GM19238 (cell line): ENCODE measurements at regions not wholly inside any gene's neighbourhood (a gene's known extent, or its start where the extent isn't known, plus 50 kb on each side); places are given as distances from the start of the nearest gene placed in this dataset.
"Not testable (repeated sequence)": the region's sequence is repeated elsewhere in the genome, so short reads cannot be mapped to it uniquely, and the experiment has no call there.

Experiments used
- DNase-seq: peaks from one replicate; pipeline ENCODE4 v3.0.0; 2011; ENCODE audit warnings: low spot score; ENCODE audit not compliant: insufficient read length

DNA sequence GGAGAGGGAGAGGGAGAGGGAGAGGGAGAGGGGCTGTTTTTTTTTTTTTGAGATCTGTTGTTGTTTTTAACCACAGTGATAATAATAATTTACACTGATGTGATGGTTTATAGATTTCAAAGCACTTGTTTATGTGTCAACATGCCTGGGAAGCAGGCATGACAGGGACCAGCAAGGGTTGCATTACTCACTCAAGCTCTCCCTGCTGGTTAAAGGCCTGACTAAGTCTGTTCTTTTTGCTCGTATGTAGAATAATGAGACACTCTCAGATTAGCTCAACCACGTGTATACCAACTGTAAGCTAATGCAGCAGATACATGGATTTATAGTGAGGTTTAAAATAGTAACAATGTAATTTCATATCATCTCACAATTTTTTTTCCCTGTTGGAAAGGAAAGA, 134.6 kb upstream of the BOD1L1 start:
- DNase-seq = no peak

DNA sequence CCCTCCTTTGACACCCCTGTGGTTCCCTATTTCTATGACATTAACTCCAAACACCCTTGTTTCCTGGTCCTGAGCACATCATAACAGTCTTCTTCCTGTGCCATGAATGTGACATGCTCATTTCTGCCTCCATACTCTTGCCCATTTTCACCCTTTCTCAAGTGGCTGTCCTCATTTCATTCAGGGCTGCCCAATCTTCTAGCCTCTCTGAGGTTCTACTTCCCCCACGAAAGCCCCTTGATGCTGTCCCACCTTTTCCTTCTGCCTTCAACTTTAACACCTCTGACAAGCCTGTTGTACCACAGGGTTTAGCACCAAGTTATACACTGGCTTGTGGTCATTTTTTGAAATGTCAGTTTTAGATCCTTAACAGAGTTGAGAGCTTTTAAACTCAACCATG, 136.2 kb upstream of the BOD1L1 start:
- DNase-seq = no peak

DNA sequence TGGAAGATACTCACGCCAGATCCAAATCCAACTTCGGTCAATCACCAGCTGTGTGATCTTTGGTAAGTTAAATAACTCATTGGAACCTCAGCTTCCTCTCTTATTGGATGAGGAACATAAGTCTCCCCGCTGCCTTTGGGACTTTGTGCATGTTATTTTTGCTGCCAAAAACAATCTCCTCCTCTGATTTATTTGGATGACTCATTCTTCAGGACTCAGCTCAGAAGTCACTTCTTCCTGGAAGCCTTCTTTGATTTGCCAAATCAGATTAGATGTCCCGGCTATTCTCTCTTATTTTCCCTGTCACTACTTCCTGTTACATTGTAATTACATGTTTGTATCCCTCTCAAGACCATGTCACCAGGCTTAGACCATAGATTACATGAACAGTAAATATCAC, 138.0 kb upstream of the BOD1L1 start:
- no peak for DNase-seq

DNA sequence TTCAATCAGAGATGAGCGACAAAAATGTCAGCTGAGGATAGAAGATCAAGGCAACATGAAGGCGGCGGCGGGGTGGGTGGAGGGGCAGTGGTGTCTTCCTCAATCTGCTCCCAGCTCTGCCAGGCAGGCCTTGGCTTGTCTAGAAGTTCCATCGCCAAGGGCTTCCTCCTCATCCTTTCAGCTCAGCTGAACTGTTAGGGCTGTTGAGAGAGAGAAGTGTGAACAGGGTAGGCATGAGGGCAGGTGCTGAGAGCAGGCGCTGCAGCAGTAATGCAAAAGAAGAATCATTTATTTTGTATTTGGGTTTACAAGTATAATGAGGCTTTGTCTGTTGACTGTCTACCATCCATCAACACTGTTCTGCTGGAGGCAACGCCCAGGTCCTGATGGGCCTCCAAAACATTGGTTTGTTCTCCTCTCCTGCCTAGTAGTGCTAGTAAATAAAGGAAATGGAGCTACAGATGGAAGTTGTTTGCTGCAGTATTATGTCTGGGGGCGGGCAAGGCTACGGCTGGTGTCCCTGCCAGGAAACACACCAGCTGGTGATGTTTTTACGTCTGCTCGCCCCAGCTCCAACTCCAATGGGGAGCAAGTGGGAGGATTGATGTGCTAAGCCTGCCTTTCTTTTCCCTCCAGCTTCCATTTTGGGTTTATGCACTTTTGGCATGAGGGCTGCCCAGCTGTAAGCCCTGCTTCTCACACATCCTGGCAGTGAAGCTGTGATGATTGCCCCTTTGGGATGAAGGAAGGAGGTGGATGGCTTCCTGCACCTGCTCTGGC, 139.4 kb upstream of the BOD1L1 start:
- no peak for DNase-seq

DNA sequence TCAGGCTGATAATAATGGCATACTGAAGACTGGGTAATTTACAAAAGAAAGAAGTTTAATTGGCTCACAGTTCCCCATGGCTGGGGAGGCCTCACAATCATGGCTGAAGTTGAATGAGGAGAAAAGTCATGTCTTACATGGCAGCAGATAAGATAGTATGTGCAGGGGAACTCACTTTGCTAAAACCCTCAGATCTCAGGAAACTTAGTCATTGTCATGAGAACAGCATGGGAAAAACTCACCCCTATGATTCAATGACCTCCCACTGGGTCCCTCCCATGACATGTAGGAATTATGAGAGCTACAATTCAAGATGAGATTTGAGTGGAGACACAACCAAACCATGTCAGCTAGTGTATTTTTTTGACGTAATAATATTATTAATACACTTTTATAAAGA, 149.8 kb upstream of the BOD1L1 start:
- no peak for DNase-seq

DNA sequence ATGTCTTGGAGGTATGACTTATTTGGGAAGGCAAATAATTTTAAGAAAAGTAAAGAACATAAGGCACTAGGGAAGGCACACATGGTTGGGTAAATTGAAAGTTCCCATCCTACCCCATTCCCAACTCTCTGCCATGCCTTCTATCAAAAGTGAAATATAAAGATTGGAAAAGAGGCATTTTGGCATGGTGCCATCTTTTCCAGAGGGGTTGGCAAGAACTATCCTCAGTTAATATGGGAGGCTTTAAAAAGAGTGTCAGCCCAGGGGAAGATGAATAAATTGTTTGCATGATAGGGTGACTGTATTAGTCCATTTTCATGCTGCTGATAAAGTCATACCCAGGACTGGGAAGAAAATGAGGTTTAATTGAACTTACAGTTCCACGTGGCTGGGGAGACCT, 150.8 kb upstream of the BOD1L1 start:
- DNase-seq = no peak

DNA sequence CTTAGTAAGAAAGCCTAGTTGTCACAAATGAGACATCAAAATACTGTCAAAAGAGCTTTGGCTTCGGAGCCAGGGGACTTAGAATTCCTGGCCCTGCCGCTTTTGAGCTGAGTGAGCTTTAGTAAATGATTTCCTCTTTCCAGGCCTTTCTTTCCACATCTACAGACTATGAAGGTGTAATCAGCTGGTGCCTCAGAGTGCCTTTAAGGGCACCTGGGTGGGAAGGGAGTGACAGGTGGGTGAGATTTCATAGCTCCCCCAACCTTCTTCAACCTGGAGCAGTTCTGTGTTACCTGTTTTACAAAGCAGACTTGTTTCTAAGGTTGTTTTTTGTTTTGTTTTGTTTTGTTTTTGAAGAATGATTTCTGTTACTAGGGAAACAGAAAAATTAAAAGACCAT, 154.7 kb upstream of the BOD1L1 start:
- DNase-seq = no peak

DNA sequence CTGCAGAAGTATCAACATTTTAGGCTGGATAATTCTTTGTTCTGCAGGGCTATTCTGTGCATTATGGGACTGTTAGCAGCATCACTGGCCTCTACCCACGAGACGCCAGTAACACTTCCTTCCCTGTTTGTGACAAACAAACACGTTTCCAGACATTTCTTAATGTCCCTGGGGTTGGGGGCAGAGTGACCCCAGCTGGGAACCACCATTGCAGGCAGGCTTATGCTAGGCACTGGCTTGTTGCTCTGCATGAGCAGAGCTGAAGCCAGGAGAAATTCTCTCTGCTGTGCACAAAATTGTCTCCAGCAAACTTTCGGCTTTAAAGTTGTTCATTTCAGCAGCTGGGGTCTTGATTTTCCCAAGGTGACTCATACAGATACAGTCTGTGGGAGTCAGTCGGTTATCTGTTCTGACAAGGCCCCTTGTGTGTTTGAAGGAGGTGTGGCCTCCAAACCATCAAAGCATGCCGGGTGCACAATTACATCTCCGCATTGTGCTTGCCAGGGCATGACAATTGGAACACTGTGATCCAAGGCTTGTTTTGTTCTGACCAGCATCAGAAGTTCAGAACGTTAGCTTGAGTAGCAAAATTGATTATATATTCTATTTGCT, 156.4 kb upstream of the BOD1L1 start:
- no peak for DNase-seq

DNA sequence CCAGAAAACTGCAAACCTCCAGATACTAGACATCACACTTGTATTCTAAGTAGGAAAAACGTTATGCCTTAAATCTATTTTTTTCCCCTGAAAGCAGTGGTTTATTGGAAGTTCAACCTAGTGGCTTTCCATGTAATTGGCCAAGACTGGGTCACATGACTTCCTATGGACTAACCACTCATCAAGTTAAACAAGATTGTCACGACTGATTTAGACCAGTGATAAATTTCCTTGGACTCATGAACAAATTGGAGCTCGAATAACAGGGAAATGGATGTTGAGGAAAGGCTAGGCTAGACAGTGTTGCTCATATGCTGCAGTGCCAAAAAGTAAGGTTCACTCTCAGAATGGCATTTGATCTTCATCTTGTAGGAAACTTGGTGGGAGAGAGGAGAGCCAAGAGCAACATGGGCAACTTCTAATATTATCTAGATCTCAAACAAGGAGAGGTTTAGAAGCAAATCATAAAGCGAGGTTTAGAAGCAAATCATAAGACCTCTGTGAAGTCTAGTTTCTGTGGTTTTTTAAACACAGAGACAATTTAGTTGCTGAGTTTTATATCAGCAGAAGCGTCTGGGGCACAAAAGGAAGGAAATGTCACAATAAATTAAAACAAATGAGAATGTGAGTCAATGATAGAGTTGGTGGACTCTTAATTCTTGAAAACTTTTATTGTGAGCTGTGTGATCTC, 165.6 kb upstream of the BOD1L1 start:
- DNase-seq = no peak

DNA sequence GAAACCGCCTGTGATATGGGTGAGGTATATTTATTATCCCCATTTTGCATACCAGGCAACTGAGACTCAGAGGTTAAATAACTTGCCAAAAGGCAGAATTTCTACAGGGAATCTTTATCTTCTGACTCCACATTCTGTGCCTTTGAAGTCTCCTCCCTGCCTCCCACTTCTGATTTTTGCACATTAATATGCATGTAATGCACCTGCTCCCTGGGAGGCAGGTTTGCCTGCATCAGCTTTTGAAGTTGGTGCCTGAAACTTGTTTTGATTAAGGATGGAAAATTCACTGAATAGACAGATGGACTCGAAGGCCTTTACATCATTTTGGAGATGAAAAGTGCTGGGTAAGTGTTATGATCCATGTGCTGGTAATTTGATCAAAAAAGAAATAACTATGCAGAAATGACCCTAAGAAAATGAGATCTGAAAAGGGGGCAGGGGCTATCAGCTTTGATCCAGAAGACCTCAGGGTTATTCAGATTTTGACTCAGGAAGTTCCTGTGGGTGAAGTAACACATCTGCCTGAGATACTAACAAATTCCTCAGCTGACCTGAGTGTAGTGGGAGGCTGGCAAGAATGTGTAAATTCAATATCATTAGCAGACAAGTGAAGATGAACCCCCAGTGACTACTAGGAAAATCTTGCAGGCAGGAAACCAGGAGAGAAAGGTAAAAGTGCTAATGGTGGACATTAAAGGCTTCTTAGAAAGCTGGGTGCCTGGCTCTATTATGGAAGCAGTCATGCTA, 167.5 kb upstream of the BOD1L1 start:
- DNase-seq = no peak

DNA sequence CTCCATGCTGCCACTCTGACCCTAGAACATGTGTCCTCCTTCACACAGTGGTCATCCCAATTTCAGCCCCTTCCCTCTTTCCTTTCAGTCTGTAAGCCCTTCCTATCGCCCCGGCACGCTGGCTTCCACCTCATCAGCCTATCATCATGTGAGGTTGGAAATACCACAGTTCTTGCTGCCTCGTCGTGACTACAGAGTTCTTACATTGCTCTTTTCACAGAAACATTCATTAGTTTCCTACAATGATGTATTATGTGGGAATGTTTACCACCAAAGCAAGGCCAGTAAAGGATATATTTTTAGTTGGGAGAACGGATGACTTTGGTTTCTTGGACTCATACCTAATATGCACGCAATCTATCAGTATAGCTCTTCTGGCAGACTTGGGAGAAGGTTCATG, 169.5 kb upstream of the BOD1L1 start:
- no peak for DNase-seq

DNA sequence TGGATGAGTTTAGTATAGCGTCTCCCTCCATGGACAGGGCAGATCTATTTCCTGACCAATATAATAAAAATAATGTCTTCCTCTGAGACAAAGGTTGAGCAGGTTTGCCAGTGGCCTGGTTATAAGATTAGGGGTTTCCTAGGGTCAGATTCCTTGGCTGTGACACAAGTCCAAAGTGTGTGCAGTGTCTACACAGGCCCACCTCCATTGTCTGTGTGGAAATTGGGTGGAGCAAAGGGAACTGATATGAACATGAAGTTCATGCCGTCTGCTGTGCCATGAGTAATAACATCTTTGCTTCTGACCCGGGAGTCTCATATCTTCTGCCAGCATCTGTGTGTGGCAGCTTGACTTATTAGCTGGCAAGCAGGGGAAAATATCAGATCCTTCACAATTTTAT, 187.7 kb upstream of the BOD1L1 start:
- DNase-seq = no peak

DNA sequence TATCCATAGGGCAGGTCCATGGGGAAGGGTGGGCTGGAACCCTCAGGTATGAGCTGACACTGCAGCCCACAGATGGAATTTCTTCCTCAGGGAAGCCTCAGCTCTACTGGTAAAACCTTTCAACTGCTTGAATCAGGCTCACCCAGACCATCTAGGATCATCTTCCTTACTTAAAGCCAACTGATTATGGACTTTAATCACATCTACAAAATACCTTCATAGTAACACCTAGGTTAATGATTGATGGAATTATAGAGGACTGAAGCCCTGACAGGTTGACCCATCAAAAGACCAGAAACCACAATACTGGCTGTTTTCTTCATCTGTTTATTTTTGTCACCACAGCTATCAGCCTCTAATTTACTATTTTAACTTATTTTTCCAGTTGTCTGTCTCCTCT, 188.9 kb upstream of the BOD1L1 start:
- DNase-seq = no peak

DNA sequence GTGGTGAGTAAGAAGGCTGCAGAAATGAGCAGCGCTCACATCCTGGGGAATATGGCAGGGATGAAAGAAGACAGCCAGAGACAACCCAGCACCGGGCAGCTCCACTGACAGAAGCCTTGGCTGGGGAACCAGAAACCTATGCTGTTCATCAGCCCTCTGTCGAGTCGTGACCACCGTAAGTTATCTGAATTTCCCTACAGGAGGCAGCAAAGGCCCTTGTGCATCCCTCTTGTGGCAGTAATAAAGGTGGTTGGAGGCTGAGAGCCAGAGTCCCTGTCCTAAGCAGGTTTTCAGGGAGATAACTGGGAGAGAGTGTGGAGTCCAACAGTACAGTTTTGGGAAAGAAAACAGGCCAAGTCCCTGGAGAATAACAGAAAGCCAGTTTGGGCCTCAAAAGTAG, 194.0 kb upstream of the BOD1L1 start:
- DNase-seq = no peak

DNA sequence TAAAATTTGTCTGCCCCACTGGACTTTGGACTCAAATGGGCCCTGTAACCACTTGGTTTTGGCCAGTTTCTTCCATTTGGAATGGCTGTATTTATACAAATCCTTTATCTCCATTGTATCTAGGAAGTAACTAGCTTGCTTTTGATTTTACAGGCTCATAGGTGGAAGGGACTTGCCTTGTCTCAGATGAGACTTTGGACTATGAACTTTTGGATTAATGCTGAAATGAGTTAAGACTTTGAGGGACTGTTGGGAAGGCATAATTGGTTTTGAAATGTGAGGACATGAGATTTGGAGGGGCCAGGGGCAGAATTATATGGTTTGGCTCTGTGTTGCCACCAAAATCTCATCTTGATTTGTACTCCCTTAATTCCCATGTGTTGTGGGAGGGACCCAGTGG, 198.3 kb upstream of the BOD1L1 start:
- DNase-seq = not testable (repeated sequence)

DNA sequence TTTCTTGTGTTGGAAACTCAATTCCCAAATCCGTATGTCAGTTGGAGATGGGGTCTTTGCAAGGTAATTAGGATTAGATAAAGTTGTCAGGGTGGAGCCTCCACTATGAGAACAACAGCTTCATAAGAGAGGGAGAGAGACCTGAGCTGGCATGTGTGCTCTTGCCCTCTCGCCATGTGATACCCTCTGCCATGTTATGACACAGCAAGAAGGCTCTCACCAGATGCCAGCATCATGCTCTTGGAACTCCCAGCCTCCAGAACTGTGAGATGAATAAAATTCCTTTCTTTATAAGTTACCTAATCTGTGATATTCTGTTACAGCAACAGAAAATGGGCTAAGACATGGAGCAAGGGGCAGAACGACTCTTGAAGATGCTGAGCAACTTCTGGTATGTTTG, 201.9 kb upstream of the BOD1L1 start:
- DNase-seq = no peak

DNA sequence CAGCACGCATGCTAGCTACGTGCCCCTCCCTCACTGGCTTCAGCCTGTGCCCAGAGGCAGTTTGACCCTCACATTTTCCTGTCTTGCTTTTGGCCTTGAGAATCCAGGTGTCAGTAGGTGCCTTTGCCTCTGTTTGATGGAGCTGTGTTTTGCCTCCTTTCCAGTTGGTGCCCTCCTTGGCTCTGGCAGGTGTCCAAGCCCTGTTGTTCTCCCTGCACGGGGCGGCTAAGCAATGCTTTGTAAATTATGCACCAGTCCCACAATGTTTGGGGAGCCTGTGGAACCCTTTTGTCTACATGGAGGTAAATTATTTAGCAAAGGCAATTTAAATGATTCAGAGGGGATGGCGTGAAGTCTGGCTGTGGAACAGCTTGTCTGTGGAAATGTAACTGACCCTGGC, 202.9 kb upstream of the BOD1L1 start:
- DNase-seq = no peak

DNA sequence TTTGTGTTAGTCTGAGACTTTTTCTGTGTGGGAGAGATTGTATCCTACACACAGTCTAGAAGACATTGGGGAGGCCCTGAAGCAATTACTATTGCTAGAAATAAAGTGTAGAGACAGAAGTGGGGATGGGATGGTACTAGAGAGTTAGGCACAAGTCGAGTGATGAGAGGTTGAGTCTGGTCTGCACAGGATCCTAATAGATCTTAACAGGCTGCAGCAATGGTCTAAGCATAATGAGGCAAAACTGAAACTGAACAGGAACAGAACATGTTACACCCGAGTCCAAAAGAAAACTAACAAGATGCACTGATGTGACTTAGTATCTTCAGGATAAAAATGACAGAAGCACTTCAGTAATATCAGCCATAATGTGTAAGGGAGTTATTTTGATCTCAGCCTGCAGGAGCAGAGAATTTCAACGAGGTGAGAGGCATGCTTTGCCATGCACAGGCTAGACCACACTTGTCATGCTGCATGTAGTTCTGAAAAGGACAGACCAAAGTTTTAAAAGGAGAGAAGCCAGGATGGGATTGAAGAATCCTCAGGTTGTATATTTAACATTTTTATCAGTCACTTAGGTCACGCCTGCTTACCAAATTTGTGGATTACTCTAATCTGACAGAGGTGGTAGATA, 205.8 kb upstream of the BOD1L1 start:
- DNase-seq = no peak

DNA sequence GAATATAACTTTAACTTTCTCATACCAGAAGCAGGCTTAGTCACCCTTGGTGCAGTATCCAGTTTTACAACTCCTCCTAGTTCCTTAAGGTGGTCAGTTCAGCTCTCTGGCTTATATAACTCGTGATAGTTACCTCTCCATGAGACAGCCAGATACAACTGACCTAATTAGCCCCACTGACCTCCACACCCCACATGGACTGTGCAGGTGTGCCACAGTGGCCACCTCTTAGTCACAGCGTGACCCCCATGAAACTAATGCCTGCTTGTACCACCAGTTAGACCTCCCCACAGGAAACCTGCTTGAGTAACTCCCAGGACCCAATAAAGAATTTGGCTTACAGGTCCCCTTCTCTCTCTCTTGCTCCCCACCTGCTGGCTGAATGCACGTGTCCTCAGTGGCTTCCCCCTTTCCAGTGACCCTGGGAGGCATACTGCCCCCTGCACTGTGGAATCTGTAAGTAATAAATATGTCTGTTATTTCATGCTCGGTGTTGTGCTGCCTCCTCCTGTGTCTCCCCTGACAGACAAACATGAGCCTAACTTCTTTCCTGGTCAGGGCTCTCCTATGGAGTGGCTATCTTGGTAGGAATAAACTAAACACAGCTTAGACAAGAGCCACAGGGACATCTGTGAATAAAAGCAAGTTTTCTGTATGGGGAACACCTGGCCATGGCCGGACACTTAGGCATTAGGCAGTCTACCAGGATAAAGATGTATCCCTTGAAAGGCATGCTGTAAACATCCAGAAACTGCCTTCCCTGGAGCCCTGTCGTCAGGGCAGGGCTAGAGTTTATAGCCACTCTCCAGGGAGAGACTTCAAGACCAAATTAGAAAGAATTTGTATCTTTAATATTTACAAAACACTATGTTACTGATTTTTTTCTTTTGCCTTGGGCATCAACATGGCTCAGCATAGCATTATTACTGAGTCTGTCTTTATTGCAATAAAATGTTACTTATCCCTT, 209.7 kb upstream of the BOD1L1 start:
- no peak for DNase-seq

DNA sequence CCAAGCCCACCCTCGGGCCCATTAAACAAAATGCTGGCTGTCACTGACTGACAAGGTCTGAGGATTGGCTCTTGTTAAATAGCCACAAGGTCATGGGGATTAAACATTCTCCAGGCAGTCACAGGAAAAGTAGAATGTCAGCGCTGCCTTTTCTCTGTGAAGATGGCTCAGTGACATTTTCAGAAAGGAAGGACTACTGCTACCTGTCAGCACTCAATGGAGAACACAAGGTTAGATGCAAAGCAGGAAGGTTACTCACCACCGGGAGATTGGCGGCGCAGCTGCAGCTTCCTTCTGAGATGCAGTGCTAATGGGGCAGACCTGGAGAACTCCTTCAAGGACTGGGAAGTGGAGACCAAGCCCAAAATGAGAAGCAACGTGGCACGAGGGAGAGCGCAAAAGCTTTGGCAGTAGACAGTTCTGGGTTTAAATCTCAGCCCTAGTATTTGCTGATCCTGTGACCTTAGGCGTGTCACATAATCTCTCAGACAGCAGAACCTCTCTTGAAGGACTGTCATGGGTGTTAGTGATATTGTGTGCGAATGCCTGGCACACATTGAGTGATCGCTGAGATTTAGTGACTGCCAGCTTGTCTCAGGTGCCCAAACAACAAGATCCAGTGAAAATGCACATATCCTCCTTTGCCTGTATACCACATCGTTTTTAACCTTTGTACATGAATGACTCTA, 213.1 kb upstream of the BOD1L1 start:
- no peak for DNase-seq
